ENCODE measurements at regions not wholly inside any gene's neighbourhood (a gene's known extent, or its start where the extent isn't known, plus 50 kb on each side); places are given as distances from the start of the nearest gene placed in this dataset.

- TF ChIP-seq CTCF (IDR thresholded peaks at IDR 0.05) (no peak), POLR2A (IDR thresholded peaks at IDR 0.05) (no peak)
Observed at GRCh38 chr22:47284822-47285221, 522.4 kb downstream of the TBC1D22A start.
